Retinal pigment epithelial cell (primary cell): ENCODE measurements at regions not wholly inside any gene's neighbourhood (a gene's known extent, or its start where the extent isn't known, plus 50 kb on each side); places are given as distances from the start of the nearest gene placed in this dataset.

Experiments used
- DNase-seq: peaks from one replicate; pipeline ENCODE4 v3.0.0-alpha.2; 2010; ENCODE audit warnings: low read depth
- H3K4me3 ChIP-seq: 2 replicates; pipeline ENCODE4 v1.5.1; 2011; ENCODE audit warnings: mild to moderate bottlenecking, low read length, control low read depth, moderate library complexity
- TF ChIP-seq, protein P1 (sequence below): conservative IDR thresholded peaks from 2 replicates; pipeline ENCODE4 v1.5.1; 2011; ENCODE audit warnings: low read depth, low read length, control low read depth, inconsistent platforms

DNA sequence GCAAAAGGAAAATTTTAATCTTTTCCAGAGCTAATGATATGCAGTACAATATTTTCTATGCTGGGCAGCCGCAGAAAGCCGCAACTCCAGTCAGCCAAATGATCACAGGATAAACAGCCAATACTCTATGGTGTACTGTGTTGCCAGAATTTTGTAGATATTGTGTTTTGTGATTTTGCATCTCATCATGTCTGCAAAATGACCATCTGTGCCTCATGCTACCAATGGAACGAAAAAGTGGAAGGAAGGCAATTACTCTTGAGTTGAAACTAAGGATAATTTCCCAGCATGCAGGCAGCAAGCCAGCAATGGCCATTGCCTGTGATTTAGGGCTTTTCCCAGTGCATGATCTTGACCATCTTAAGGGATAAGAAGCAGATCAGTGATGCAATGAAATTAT, 891.9 kb downstream of the PLOD2 start:
- no peak for DNase-seq
- no peak overlapping the region for H3K4me3 ChIP-seq
- TF ChIP-seq, protein P1, sequence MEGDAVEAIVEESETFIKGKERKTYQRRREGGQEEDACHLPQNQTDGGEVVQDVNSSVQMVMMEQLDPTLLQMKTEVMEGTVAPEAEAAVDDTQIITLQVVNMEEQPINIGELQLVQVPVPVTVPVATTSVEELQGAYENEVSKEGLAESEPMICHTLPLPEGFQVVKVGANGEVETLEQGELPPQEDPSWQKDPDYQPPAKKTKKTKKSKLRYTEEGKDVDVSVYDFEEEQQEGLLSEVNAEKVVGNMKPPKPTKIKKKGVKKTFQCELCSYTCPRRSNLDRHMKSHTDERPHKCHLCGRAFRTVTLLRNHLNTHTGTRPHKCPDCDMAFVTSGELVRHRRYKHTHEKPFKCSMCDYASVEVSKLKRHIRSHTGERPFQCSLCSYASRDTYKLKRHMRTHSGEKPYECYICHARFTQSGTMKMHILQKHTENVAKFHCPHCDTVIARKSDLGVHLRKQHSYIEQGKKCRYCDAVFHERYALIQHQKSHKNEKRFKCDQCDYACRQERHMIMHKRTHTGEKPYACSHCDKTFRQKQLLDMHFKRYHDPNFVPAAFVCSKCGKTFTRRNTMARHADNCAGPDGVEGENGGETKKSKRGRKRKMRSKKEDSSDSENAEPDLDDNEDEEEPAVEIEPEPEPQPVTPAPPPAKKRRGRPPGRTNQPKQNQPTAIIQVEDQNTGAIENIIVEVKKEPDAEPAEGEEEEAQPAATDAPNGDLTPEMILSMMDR: no peak

DNA sequence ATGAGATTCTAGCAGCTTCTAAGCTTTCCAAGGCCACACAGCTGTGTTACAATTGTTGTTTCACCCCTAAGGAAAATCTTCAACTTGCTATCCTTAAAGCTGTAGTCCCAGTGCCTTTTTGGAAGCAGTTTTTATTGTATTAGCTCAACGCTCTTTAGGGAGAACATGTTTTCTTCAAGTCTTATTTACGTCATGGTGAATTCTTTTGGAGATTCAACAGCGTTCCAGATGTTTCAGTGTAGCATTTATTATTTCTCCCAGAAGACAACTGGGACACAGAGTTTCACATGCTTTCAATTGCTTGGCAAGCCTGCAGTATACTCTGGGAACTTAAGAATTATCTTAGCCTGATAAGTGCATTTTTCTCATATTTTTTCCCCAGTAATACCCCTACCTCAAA, 888.3 kb downstream of the PLOD2 start:
- TF ChIP-seq, protein P1: no peak
- no peak overlapping the region for H3K4me3 ChIP-seq
- no peak for DNase-seq

DNA sequence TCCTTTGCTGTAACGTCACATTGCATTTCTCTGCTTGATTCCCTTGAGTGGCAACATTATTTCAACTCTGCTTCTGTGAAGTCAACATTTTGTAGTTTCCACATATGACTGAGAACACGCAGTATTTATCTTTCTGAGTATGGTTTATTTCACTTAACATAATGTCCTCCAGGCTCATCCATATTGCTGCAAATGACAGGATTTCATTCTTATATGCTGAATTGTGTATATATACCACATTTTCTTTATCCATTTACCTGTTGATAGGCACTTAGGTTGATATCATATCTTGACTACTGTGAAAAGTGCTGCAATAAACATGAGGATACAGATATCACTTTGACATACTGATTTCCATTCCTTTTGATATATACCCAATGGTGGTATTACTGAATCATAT, 878.5 kb downstream of the PLOD2 start:
- DNase-seq: no peak
- H3K4me3 ChIP-seq: no peak overlapping the region
- TF ChIP-seq, protein P1: no peak

DNA sequence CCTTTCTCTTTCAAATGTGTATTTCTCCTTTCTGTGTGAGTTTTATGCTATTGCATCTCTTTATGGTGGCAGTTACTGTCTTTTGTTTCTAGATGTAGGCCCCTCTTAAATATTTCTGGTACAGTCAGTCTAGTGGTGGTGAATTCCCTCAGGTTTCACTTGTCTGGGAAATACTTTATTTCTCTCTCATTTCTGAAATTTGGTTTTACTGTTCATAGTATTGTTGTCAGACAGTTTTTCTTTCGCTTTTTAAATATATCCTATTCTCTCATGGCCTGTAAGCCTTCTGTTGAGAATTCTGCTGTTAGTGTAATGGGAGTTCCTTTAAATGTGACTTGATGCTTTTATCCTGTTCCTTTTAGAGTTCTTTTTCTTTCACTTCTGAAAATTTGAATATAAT, 874.0 kb downstream of the PLOD2 start:
- TF ChIP-seq, protein P1: no peak
- DNase-seq: no peak
- no peak overlapping the region for H3K4me3 ChIP-seq

DNA sequence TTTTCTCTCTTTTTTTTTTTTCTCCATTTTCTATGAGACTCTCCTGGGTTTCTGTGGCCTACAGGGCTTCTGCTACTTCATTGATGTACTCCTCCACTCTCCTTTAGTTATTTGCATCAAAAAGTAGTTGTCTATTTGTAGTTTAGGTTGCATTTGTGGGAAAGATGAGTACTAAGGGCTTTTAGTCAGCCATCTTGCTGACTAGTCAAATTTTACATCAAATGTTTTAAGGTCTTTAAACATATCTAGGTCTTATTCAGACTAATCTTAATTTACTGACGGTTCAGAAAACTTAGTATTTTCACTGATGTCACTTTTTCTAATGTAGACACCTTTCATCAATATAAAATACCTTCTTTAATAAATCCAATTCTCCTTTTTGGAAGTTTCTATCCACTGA, 871.0 kb downstream of the PLOD2 start:
- no peak for DNase-seq
- H3K4me3 ChIP-seq: no peak overlapping the region
- TF ChIP-seq, protein P1: no peak

DNA sequence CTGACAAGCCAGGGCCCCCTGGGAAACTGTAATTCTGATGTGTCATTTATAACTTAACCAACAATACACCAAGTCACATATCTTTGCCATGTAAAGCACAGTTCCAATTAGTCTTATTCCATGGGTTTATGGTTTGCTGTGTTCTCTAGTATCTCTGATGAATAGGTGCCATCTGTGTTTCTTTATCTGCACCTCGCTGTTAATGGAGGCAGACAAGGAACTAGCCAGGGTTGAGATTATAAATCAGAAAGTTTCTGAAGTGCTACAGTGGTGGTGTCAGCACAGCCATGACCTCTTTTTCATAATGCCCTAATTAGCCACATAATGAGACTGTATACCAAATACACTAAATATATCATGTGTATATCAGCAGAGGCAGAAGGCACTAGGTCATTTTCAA, 866.4 kb downstream of the PLOD2 start:
- TF ChIP-seq, protein P1: no peak
- DNase-seq: no peak
- no peak overlapping the region for H3K4me3 ChIP-seq

DNA sequence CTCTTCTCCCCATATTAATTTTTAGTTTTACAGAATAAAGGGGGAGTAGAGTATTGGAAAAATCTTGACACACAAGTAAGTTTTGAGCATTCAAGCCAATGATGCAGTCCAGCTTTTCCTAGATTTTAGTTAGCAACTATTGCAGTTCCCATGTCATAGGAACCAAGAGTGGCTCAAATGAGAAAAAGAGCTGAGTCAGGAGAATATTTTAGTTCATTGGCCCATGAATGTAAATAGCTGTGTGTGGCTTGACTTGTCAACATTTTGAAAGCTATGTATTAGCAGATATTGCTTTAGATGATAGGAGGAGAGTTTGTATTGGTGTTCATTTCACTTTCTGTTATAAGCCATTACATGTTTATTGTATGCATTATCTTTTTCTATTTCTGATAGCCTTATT, 853.7 kb downstream of the PLOD2 start:
- TF ChIP-seq, protein P1: no peak
- no peak overlapping the region for H3K4me3 ChIP-seq
- no peak for DNase-seq
